Panc1 (cell line): ENCODE measurements at regions not wholly inside any gene's neighbourhood (a gene's known extent, or its start where the extent isn't known, plus 50 kb on each side); places are given as distances from the start of the nearest gene placed in this dataset.

ENCODE experiments used
- TCF7L2 ChIP-seq: IDR thresholded peaks from 2 replicates; pipeline ENCODE4 v1.6.1; 2011; ENCODE audit warnings: mild to moderate bottlenecking, low read depth, low read length, inconsistent platforms
- TF ChIP-seq, protein P1 (sequence below): fragments of 450-650 bp; IDR thresholded peaks from 2 replicates; pipeline ENCODE4 v1.5.1; 2017; ENCODE audit warnings: mild to moderate bottlenecking

- TF ChIP-seq, protein P1, sequence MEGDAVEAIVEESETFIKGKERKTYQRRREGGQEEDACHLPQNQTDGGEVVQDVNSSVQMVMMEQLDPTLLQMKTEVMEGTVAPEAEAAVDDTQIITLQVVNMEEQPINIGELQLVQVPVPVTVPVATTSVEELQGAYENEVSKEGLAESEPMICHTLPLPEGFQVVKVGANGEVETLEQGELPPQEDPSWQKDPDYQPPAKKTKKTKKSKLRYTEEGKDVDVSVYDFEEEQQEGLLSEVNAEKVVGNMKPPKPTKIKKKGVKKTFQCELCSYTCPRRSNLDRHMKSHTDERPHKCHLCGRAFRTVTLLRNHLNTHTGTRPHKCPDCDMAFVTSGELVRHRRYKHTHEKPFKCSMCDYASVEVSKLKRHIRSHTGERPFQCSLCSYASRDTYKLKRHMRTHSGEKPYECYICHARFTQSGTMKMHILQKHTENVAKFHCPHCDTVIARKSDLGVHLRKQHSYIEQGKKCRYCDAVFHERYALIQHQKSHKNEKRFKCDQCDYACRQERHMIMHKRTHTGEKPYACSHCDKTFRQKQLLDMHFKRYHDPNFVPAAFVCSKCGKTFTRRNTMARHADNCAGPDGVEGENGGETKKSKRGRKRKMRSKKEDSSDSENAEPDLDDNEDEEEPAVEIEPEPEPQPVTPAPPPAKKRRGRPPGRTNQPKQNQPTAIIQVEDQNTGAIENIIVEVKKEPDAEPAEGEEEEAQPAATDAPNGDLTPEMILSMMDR: no peak
- TF ChIP-seq TCF7L2: no peak
These were observed 530.4 kb downstream of the ACTL7B start for GRCh38 chr9:108325406-108325805.
